Caco-2 (cell line): ENCODE measurements at regions not wholly inside any gene's neighbourhood (a gene's known extent, or its start where the extent isn't known, plus 50 kb on each side); places are given as distances from the start of the nearest gene placed in this dataset.

Source experiments
- BruUV-seq: library from RNA; stranded (reverse); fragments of 400-500 nt; replicated peaks from 2 replicates; lab custom pipeline; 2021; lab: Mats Ljungman, UMichigan
- CTCF ChIA-PET: fragments of 300-600 bp; sonication (Branson Sonifier 250); formaldehyde crosslinking; loops from one replicate; lab custom pipeline; 2022; ENCODE audit warnings: antibody characterized with exemption; lab: Charles Lee
- POLR2A ChIA-PET: fragments of 300-600 bp; sonication (Branson Sonifier 250); formaldehyde crosslinking; loops from one replicate; lab custom pipeline; 2022; ENCODE audit warnings: antibody characterized with exemption; lab: Charles Lee
- DNase-seq, 2 experiments: peaks; one replicate each; pipeline versions ENCODE4 v3.0.0 to v3.0.0-alpha.2; 2020 to 2022
- H3K27me3 ChIP-seq: replicated peaks from 2 replicates; pipeline ENCODE4 v1.6.0; 2011; ENCODE audit warnings: low read length; ENCODE audit not compliant: control insufficient read depth, insufficient read depth
- H3K36me3 ChIP-seq: 2 replicates; pipeline ENCODE4 v1.5.1; 2011; ENCODE audit warnings: low read length; ENCODE audit not compliant: control insufficient read depth, insufficient read depth
- H3K4me1 ChIP-seq: fragments of 250-450 bp; sonication (Bioruptor Pico); 2 replicates; pipeline ENCODE4 v1.5.1; 2020; ENCODE audit warnings: mild to moderate bottlenecking
- H3K4me3 ChIP-seq: 2 replicates; pipeline ENCODE4 v1.5.1; 2011; ENCODE audit warnings: low read depth, mild to moderate bottlenecking, control low read depth, low read length
- H3K9me3 ChIP-seq: fragments of 250-450 bp; sonication (Bioruptor Pico); 2 replicates; pipeline ENCODE4 v1.5.1; 2020; ENCODE audit warnings: mild to moderate bottlenecking, moderate library complexity
- H3K27ac Mint-ChIP-seq: one replicate; pipeline ENCODE4 v1.8.0; 2022; ENCODE audit warnings: mixed read lengths; ENCODE audit not compliant: unreplicated experiment
- H3K27me3 Mint-ChIP-seq: one replicate; pipeline ENCODE4 v1.8.0; 2022; ENCODE audit warnings: mixed read lengths; ENCODE audit not compliant: insufficient read depth, unreplicated experiment
- H3K36me3 Mint-ChIP-seq: one replicate; pipeline ENCODE4 v1.8.0; 2022; ENCODE audit warnings: mild to moderate bottlenecking, mixed read lengths; ENCODE audit not compliant: insufficient read depth, unreplicated experiment
- H3K4me1 Mint-ChIP-seq: one replicate; pipeline ENCODE4 v1.8.0; 2022; ENCODE audit warnings: low read depth, mixed read lengths; ENCODE audit not compliant: unreplicated experiment
- H3K4me3 Mint-ChIP-seq: one replicate; pipeline ENCODE4 v1.8.0; 2022; ENCODE audit warnings: mild to moderate bottlenecking, moderate library complexity, mixed read lengths; ENCODE audit not compliant: unreplicated experiment
- H3K9me3 Mint-ChIP-seq: one replicate; pipeline ENCODE4 v1.8.0; 2022; ENCODE audit warnings: mixed read lengths; ENCODE audit not compliant: unreplicated experiment
- intact Hi-C: fragments of 100-400 bp; cut with micrococcal nuclease; formaldehyde crosslinking; loops from one replicate; pipeline ENCODE4 v1.10.0; 2022; ENCODE audit not compliant: unreplicated experiment
- TF ChIP-seq, protein P1 (sequence below), 2 experiments: fragments of 200-600 bp in 1 of 2; IDR thresholded peaks; 1 replicate in 1 of 2; 2 replicates in 1 of 2; pipeline versions ENCODE4 v1.5.1 to v1.8.0; 2011 to 2022; ENCODE audit warnings: antibody characterized with exemption in 1 of 2, control low read depth in 1 of 2, inconsistent platforms in 1 of 2, low read depth in 1 of 2, low read length in 1 of 2, mild to moderate bottlenecking in 1 of 2, moderate library complexity in 1 of 2; ENCODE audit not compliant: insufficient read depth in 1 of 2, severe bottlenecking in 1 of 2, unreplicated experiment in 1 of 2

DNA sequence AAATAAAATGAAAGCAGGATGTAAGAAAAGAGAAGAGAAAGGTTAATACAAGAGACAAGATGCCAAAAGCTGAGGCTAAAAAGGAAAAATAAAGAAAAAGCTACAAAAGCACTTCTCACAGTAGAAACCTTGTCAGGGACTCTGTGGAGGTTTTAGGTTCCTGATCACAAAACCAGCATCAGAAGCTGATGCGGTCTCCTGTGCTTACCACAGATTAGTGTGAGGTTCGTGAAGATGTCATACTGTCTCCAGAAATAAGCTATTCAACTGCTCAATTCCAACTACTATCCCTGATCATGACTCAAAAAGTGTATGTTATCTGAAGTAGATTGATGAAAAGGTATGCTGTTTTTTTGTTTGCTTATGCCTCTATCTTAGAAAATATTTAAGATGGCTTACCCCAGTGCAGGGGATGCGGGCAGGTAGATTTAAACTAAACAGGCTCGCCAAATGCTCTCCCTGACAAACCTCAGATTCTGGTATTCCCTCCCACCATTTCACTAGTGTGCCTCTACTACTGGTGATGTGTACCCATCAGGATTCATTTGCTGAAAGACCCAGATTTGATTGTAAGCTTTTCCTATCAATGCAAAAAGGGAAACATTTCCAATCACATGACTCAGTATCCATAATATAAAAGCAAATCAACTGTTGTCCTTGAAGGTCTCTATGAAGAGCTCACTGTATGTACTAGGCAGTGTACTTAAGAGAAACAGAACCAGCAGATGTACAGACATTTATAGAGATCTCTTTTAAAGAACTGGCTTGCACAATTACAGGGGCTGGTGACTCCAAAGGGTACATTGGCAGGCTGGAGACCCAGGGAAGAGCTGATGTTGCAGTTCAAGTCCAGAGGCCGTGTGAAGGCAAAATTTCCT, 169.5 kb upstream of the FOXN3 start:
- no peaks in the 10 kb centered on the region for H3K9me3 ChIP-seq
- Mint-ChIP-seq H3K4me3 (no peak overlapping the region), H3K27me3 (no peaks in the 10 kb centered on the region), H3K4me1 (no peaks in the 10 kb centered on the region), H3K27ac (no peak overlapping the region), H3K9me3 (no peaks in the 10 kb centered on the region), H3K36me3 (no peaks in the 10 kb centered on the region)
- no peak for DNase-seq
- no peaks in the 10 kb centered on the region for H3K4me1 ChIP-seq
- no peaks in the 10 kb centered on the region for H3K27me3 ChIP-seq
- H3K36me3 ChIP-seq: no peaks in the 10 kb centered on the region
- ChIA-PET CTCF (no interaction called here), POLR2A (no interaction called here)
- TF ChIP-seq, protein P1, sequence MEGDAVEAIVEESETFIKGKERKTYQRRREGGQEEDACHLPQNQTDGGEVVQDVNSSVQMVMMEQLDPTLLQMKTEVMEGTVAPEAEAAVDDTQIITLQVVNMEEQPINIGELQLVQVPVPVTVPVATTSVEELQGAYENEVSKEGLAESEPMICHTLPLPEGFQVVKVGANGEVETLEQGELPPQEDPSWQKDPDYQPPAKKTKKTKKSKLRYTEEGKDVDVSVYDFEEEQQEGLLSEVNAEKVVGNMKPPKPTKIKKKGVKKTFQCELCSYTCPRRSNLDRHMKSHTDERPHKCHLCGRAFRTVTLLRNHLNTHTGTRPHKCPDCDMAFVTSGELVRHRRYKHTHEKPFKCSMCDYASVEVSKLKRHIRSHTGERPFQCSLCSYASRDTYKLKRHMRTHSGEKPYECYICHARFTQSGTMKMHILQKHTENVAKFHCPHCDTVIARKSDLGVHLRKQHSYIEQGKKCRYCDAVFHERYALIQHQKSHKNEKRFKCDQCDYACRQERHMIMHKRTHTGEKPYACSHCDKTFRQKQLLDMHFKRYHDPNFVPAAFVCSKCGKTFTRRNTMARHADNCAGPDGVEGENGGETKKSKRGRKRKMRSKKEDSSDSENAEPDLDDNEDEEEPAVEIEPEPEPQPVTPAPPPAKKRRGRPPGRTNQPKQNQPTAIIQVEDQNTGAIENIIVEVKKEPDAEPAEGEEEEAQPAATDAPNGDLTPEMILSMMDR (IDR thresholded peaks at IDR 0.05; ENCODE audit: insufficient read depth in 1 of 2, low read depth in 1 of 2, low read length in 1 of 2, severe bottlenecking in 1 of 2, unreplicated experiment in 1 of 2): no peak
- intact Hi-C loops: no loop called here
- H3K4me3 ChIP-seq: no peak overlapping the region
- no TSS peak for BruUV-seq

DNA sequence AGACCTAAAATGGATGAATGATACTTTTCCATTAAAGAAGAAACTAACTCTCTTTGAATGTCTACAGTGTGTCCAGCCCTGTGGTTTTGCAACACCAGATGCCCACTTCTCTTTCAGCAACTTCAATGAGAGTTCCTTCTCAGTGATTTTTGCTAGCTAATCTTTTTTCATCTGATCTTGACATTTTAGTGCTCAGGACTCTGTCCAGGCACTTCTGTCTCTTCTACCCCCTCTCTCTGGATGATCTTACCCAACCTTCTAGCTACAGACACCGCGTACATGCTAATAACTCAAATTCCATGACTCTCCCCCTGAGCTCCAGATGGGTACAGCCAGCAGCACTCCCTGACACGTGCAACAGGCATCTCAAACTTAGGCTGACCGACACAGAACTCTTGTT, 161.1 kb upstream of the FOXN3 start:
- no peaks in the 10 kb centered on the region for H3K36me3 Mint-ChIP-seq
- Histone ChIP-seq H3K9me3 (no peaks in the 10 kb centered on the region), H3K4me1 (no peaks in the 10 kb centered on the region), H3K4me3 (no peak overlapping the region), H3K36me3 (no peaks in the 10 kb centered on the region), H3K27me3 (no peaks in the 10 kb centered on the region)
- no TSS peak for BruUV-seq
- POLR2A ChIA-PET: no interaction called here
- H3K27me3 Mint-ChIP-seq: no peaks in the 10 kb centered on the region
- no peaks in the 10 kb centered on the region for H3K9me3 Mint-ChIP-seq
- intact Hi-C loops: no loop called here
- no peak overlapping the region for H3K4me3 Mint-ChIP-seq
- CTCF ChIA-PET: no interaction called here
- H3K27ac Mint-ChIP-seq: no peak overlapping the region
- TF ChIP-seq, protein P1 (IDR thresholded peaks at IDR 0.05; ENCODE audit: insufficient read depth in 1 of 2, low read depth in 1 of 2, low read length in 1 of 2, severe bottlenecking in 1 of 2, unreplicated experiment in 1 of 2): no peak
- H3K4me1 Mint-ChIP-seq: no peaks in the 10 kb centered on the region
- no peak for DNase-seq

DNA sequence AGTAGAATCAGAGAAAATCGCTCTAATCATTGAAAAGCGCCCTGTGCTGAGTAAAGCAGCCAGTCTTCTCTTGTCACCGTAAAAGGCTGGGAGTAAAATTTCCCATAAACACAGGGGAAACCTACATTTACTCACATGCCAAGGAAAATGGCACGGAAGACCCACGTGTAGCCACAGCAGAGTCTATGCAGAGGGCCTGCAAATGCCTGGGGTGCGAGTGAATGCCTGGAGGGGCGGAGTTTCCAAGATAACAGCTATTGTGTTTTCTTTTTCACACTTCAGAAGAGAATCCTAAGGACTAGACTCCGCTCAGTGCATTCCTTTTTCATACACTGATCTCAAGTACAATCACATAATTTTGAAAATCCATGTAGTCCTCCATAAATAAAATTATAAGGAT, 159.9 kb upstream of the FOXN3 start:
- Histone ChIP-seq H3K9me3 (no peaks in the 10 kb centered on the region), H3K4me1 (no peaks in the 10 kb centered on the region), H3K36me3 (no peaks in the 10 kb centered on the region), H3K4me3 (no peak overlapping the region), H3K27me3 (no peaks in the 10 kb centered on the region)
- BruUV-seq: no TSS peak
- POLR2A ChIA-PET: no interaction called here
- Mint-ChIP-seq H3K36me3 (no peaks in the 10 kb centered on the region), H3K9me3 (no peaks in the 10 kb centered on the region), H3K27me3 (no peaks in the 10 kb centered on the region), H3K4me1 (no peaks in the 10 kb centered on the region), H3K4me3 (no peak overlapping the region), H3K27ac (no peak overlapping the region)
- intact Hi-C loops: no loop called here
- no peak for DNase-seq
- TF ChIP-seq, protein P1 (IDR thresholded peaks at IDR 0.05; ENCODE audit: insufficient read depth in 1 of 2, low read depth in 1 of 2, low read length in 1 of 2, severe bottlenecking in 1 of 2, unreplicated experiment in 1 of 2): no peak
- CTCF ChIA-PET: no interaction called here
